ENCODE measurements at regions not wholly inside any gene's neighbourhood (a gene's known extent, or its start where the extent isn't known, plus 50 kb on each side); places are given as distances from the start of the nearest gene placed in this dataset.

- peak in 1 of 4 donors; percentile 48 for DNase-seq
- Histone ChIP-seq H3K27me3 (no peaks in the 10 kb centered on the region), H3K27ac (no peak overlapping the region), H3K9me3 (no peaks in the 10 kb centered on the region), H3K4me1 (no peaks in the 10 kb centered on the region), H3K4me3 (no peak overlapping the region), H3K36me3 (no peaks in the 10 kb centered on the region)
- intact Hi-C loops (cut with DNase I) = no loop called here
- no peak for ATAC-seq
- no peak for TF ChIP-seq CTCF (IDR thresholded peaks at IDR 0.05)
Observed at GRCh38 chr6:164227952-164228522, 813.5 kb downstream of the QKI start.

GRCh38 chr6:164216839-164217238, 802.3 kb downstream of the QKI start:
- Histone ChIP-seq H3K27ac (no peak overlapping the region), H3K27me3 (no peaks in the 10 kb centered on the region), H3K9me3 (no peaks in the 10 kb centered on the region), H3K4me3 (no peak overlapping the region), H3K4me1 (no peaks in the 10 kb centered on the region), H3K36me3 (no peaks in the 10 kb centered on the region)
- intact Hi-C loops (cut with DNase I) = no loop called here
- no peak for ATAC-seq
- peak in 1 of 4 donors; percentile 53 for DNase-seq
- TF ChIP-seq CTCF (IDR thresholded peaks at IDR 0.05) = no peak

GRCh38 chr6:164216368-164216767, 801.9 kb downstream of the QKI start:
- ATAC-seq (no peak), DNase-seq (no peak)
- Histone ChIP-seq H3K4me1 (no peaks in the 10 kb centered on the region), H3K27me3 (no peaks in the 10 kb centered on the region), H3K27ac (no peak overlapping the region), H3K9me3 (no peaks in the 10 kb centered on the region), H3K4me3 (no peak overlapping the region), H3K36me3 (no peaks in the 10 kb centered on the region)
- no peak for TF ChIP-seq CTCF (IDR thresholded peaks at IDR 0.05)
- intact Hi-C loops (cut with DNase I) = no loop called here

GRCh38 chr6:164214066-164214465, 799.5 kb downstream of the QKI start:
- no peaks in the 10 kb centered on the region for H3K36me3 ChIP-seq
- H3K27ac ChIP-seq = no peak overlapping the region
- H3K4me3 ChIP-seq = no peak overlapping the region
- intact Hi-C loops (cut with DNase I) = no loop called here
- no peaks in the 10 kb centered on the region for H3K9me3 ChIP-seq
- DNase-seq (no peak), ATAC-seq (no peak)
- no peaks in the 10 kb centered on the region for H3K27me3 ChIP-seq
- no peak for TF ChIP-seq CTCF (IDR thresholded peaks at IDR 0.05)
- no peaks in the 10 kb centered on the region for H3K4me1 ChIP-seq

GRCh38 chr6:164211254-164211653, 796.7 kb downstream of the QKI start:
- no peak overlapping the region for H3K4me3 ChIP-seq
- no peaks in the 10 kb centered on the region for H3K36me3 ChIP-seq
- no peaks in the 10 kb centered on the region for H3K4me1 ChIP-seq
- no peak for TF ChIP-seq CTCF (IDR thresholded peaks at IDR 0.05)
- no peaks in the 10 kb centered on the region for H3K27me3 ChIP-seq
- H3K27ac ChIP-seq = no peak overlapping the region
- DNase-seq (no peak), ATAC-seq (no peak)
- intact Hi-C loops (cut with DNase I) = no loop called here
- H3K9me3 ChIP-seq = no peaks in the 10 kb centered on the region
